Transverse colon (tissue), 4 donors: ENCODE measurements at regions not wholly inside any gene's neighbourhood (a gene's known extent, or its start where the extent isn't known, plus 50 kb on each side); places are given as distances from the start of the nearest gene placed in this dataset.

ENCODE experiments used
- CTCF ChIP-seq, 5 experiments: fragments of 200-600 bp in 3 of 5; fragments of 450-650 bp in 2 of 5; sonication (generic) in 3 of 5; IDR thresholded peaks; 1 replicate in 2 of 5; 2 replicates in 3 of 5; pipeline ENCODE4 v1.5.1; 2016 to 2017; ENCODE audit warnings: antibody characterized with exemption in 5 of 5, inconsistent platforms in 3 of 5, mild to moderate bottlenecking in 2 of 5, moderate library complexity in 1 of 5
- POLR2AphosphoS5 ChIP-seq, 3 donors: sonication (generic); formaldehyde crosslinking; IDR thresholded peaks; one replicate each; pipeline ENCODE4 v1.6.1; 2016; ENCODE audit warnings: antibody characterized with exemption in 3 of 3

DNA sequence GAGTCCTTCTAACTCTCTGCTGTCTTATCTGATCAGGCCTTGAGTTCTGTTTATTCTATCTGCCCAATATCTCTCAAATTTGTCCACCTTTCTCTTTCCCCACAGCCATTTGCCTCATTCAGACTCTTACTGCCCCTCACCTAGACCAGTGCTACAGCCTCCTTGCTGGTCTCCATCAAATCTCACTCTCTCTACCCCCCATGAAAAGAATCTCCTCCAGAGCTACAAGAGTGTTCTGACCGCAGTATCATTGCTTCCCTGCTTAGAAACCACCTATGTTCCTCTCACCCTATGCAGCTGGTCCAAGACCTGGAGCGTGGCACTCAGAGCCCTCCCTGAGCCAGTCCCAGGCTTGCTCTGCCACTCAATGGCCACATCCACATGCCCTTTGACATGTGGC, 231.0 kb upstream of the JUN start:
- no peak for TF ChIP-seq CTCF (IDR thresholded peaks at IDR 0.05)
- TF ChIP-seq POLR2AphosphoS5 (IDR thresholded peaks at IDR 0.05) = no peak
